ENCODE measurements at regions not wholly inside any gene's neighbourhood (a gene's known extent, or its start where the extent isn't known, plus 50 kb on each side); places are given as distances from the start of the nearest gene placed in this dataset.
"Not testable (repeated sequence)": the region's sequence is repeated elsewhere in the genome, so short reads cannot be mapped to it uniquely, and the experiment has no call there.

- TF ChIP-seq POLR2A (IDR thresholded peaks at IDR 0.05), result not testable (repeated sequence)
- TF ChIP-seq CTCF (IDR thresholded peaks at IDR 0.05), result peak in 3 of 5 experiments; percentile 21 to 53 (median 35)
These were observed 1112.5 kb downstream of the TMEM121 start for GRCh38 chr14:106638786-106639452.
